GM12872 (cell line): ENCODE measurements at regions not wholly inside any gene's neighbourhood (a gene's known extent, or its start where the extent isn't known, plus 50 kb on each side); places are given as distances from the start of the nearest gene placed in this dataset.

Experiments
- CTCF ChIP-seq: IDR thresholded peaks from 3 replicates; pipeline ENCODE4 v1.5.1; 2011; ENCODE audit warnings: low read depth, mild to moderate bottlenecking, low read length, moderate library complexity; ENCODE audit not compliant: insufficient read depth

DNA sequence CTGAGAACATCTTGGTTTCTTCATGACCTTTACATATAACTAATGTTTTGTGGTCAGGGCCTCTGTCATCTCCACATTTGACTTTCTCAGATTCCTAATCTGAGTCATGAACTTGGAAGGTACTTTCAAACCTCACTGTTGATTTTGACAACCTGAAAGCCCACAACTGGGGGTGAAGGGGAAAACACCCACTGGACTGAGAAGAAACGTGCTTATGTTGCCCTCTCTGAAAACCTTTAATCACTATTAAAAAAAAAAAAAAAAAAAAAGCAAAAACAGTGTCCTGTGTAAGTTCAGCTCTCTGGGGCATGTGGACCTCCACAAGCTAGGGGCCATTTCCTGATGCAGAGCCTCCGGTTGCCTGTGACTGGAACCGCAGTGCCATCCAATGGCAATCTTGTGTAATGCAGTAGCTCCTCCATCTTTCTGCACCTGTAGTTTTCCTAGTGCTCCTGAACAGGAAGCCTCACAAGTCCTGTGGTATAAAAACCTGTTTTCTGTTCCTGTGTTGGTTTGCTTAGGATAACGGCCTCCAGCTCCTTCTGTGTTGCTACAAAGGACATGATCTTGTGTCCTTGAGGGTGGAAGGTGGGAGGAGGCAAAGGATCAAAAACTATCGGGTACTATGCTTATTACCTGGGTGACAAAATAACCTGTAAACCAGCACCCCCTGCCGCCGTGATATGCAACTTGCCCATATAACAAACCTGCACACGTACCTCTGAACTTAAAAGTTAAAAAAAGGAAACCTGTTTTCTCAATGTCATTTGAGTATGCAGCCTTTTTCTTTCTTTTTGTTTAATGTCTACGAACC is 124.5 kb downstream of the ZNF648 start:
- TF ChIP-seq CTCF = peak; percentile 89

DNA sequence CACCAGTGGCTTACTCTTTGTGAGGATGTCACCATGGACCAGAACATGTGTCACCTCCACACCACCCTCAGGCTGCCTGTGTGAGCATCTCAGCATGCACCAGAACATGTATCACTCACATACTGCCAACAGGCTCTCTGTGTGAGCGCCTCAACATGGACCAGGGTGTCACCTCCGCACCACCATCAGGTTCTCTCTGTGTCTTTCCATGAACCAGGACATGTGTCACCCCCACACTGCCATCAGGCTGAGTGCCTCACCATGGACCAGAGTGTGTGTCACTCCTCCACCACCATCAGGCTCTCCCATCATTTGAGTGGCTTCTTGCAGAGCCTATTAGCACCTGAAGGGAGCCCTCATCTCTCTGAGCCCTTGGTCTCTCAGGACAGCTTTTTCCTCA is 125.2 kb downstream of the ZNF648 start:
- no peak for TF ChIP-seq CTCF

DNA sequence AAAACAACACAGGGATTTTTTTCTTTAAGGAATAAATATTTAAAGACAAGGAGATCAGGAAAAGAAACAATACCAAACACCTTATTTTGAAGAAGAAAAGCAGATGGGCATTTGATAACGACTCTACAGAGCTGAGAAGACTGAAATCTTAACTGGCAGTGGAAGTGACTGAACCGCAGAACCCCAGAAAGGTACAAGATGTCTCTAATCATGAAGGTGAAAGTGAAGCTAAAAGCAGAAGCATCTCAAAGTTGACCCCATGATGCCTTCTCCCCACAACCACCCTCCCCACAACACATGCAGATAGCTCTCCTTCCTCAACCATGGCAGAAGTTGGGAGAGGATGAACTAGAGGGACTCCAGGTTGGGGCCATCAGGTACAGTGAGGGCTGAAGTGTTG is 129.6 kb downstream of the ZNF648 start:
- TF ChIP-seq CTCF = no peak

GRCh38 chr1:181930187-181930586 is 131.3 kb downstream of the ZNF648 start:
- no peak for TF ChIP-seq CTCF

DNA sequence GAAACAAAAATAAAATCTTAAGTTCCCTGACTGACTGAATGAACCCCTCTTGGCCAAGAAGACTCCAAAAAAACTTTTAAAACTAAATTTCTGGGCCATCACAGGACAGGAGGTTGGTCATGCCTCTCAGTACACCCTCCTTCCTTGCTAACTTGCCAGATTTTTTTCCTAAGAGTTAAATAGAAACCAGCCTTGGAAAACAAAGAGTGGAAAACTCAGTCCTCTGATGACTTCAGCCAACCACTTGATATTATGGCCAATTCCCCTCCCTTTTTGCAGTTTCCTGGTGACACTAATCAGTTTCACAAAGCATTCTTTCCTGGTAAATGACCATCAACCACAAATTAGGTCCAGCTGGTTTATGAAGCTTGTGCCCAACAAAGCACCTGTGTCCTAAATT is 134.8 kb downstream of the ZNF648 start:
- TF ChIP-seq CTCF = no peak

- no peak for TF ChIP-seq CTCF
Observed at GRCh38 chr1:181919542-181919941, 142.0 kb downstream of the ZNF648 start.

GRCh38 chr1:181918880-181919525 is 142.5 kb downstream of the ZNF648 start:
- TF ChIP-seq CTCF = no peak
